ENCODE measurements at regions not wholly inside any gene's neighbourhood (a gene's known extent, or its start where the extent isn't known, plus 50 kb on each side); places are given as distances from the start of the nearest gene placed in this dataset.

GRCh38 chr15:96407482-96407881 is 77.0 kb downstream of the NR2F2 start:
- no peak for TF ChIP-seq POLR2A (IDR thresholded peaks at IDR 0.05)
- no peak for TF ChIP-seq CTCF (IDR thresholded peaks at IDR 0.05)

Data from thyroid gland (tissue), 4 donors.